H1 (cell line): ENCODE measurements at regions not wholly inside any gene's neighbourhood (a gene's known extent, or its start where the extent isn't known, plus 50 kb on each side); places are given as distances from the start of the nearest gene placed in this dataset.

Experiments used
- CTCF ChIA-PET: fragments of 300-600 bp; sonication (Branson Sonifier 250); formaldehyde crosslinking; loops from one replicate; lab custom pipeline; 2021; ENCODE audit not compliant: partially characterized antibody; lab: Charles Lee
- POLR2A ChIA-PET: fragments of 300-600 bp; sonication (Branson Sonifier 250); formaldehyde crosslinking; loops from one replicate; lab custom pipeline; 2021; ENCODE audit warnings: inconsistent platforms; ENCODE audit not compliant: partially characterized antibody; lab: Charles Lee
- DNase-seq, 2 experiments: peaks; one replicate each; pipeline versions ENCODE4 v3.0.0 to v3.0.0-alpha.2; 2010 to 2022; ENCODE audit warnings: low spot score in 2 of 2, low read depth in 1 of 2, mixed read lengths in 1 of 2
- FAIRE-seq: peaks from 2 replicates; lab custom pipeline; 2011; peaks lifted over from hg19 to GRCh38; lab: Jason Lieb, UNC
- H2AFZ ChIP-seq: 2 replicates; pipeline ENCODE4 v1.8.1; 2012; ENCODE audit warnings: low read length, inconsistent platforms
- H2AK5ac ChIP-seq: 2 replicates; pipeline ENCODE4 v1.6.1; 2013; ENCODE audit warnings: low read depth, low read length
- H2BK120ac ChIP-seq: replicated peaks from 2 replicates; pipeline ENCODE3; 2013; ENCODE audit warnings: low read depth, low read length, inconsistent platforms
- H2BK12ac ChIP-seq: 2 replicates; pipeline ENCODE4 v1.6.1; 2013; ENCODE audit warnings: low read depth, low read length
- H2BK15ac ChIP-seq: 2 replicates; pipeline ENCODE4 v1.6.1; 2013; ENCODE audit warnings: low read length
- H2BK20ac ChIP-seq: 2 replicates; pipeline ENCODE4 v1.6.1; 2013; ENCODE audit warnings: low read length
- H2BK5ac ChIP-seq: 2 replicates; pipeline ENCODE4 v1.6.1; 2013; ENCODE audit warnings: low read depth, low read length
- H3K14ac ChIP-seq: 2 replicates; pipeline ENCODE4 v1.6.1; 2013; ENCODE audit warnings: inconsistent platforms; ENCODE audit not compliant: insufficient read length
- H3K18ac ChIP-seq: 2 replicates; pipeline ENCODE4 v1.6.1; 2013; ENCODE audit warnings: low read length; ENCODE audit errors: extremely low read depth
- H3K23ac ChIP-seq: 2 replicates; pipeline ENCODE4 v1.6.1; 2013; ENCODE audit warnings: inconsistent platforms; ENCODE audit not compliant: insufficient read length
- H3K23me2 ChIP-seq: 2 replicates; pipeline ENCODE4 v1.6.1; 2013; ENCODE audit warnings: low read depth, low read length
- H3K27ac ChIP-seq: 2 replicates; pipeline ENCODE4 v1.6.1; 2011; ENCODE audit warnings: low read depth, low read length, inconsistent platforms
- H3K27me3 ChIP-seq, 4 experiments: replicated peaks in 1 of 4; 1 replicate in 1 of 4; 2 replicates in 3 of 4; pipeline versions ENCODE4 v1.6.1 to v1.8.1; 2011 to 2013; ENCODE audit warnings: low read length in 3 of 4, mild to moderate bottlenecking in 3 of 4, inconsistent platforms in 2 of 4, mixed read lengths in 2 of 4, moderate library complexity in 1 of 4; ENCODE audit not compliant: control insufficient read depth in 3 of 4, insufficient read depth in 3 of 4; ENCODE audit errors: extremely low read depth in 1 of 4
- H3K36me3 ChIP-seq, 4 experiments: 2 replicates each; pipeline versions ENCODE4 v1.6.1 to v1.8.1; 2011 to 2013; ENCODE audit warnings: mild to moderate bottlenecking in 4 of 4, low read length in 3 of 4, moderate library complexity in 2 of 4, control low read depth in 1 of 4, inconsistent platforms in 1 of 4; ENCODE audit not compliant: insufficient read depth in 4 of 4, control insufficient read depth in 2 of 4
- H3K4ac ChIP-seq: replicated peaks from 2 replicates; pipeline ENCODE3; 2013; ENCODE audit warnings: low read length, low read depth, mixed read lengths, inconsistent platforms; ENCODE audit not compliant: insufficient read length
- H3K4me1 ChIP-seq, 4 experiments: replicated peaks in 1 of 4; 1 replicate in 1 of 4; 2 replicates in 3 of 4; pipeline versions ENCODE4 v1.6.1 to v1.8.1; 2011 to 2013; ENCODE audit warnings: low read length in 3 of 4, inconsistent platforms in 2 of 4, mixed read lengths in 1 of 4; ENCODE audit not compliant: insufficient read depth in 4 of 4, control insufficient read depth in 3 of 4
- H3K4me2 ChIP-seq, 2 experiments: 2 replicates each; pipeline versions ENCODE4 v1.6.1 to v1.8.1; 2011 to 2013; ENCODE audit warnings: low read depth in 2 of 2, low read length in 2 of 2, control low read depth in 1 of 2, inconsistent platforms in 1 of 2, mild to moderate bottlenecking in 1 of 2; ENCODE audit not compliant: insufficient read depth in 1 of 2
- H3K4me3 ChIP-seq, 4 experiments: fragments of 200-600, 300-600 bp in 1 of 4; sonication (generic), shearing (Covaris generic), sonication (Bioruptor Twin) in 1 of 4; 2 replicates each; pipeline versions ENCODE4 v1.5.1 to v1.8.1; 2011 to 2016; ENCODE audit warnings: low read length in 4 of 4, low read depth in 3 of 4, control low read depth in 2 of 4, inconsistent platforms in 2 of 4, mild to moderate bottlenecking in 2 of 4, mixed read lengths in 1 of 4, moderate library complexity in 1 of 4; ENCODE audit not compliant: insufficient read depth in 2 of 4; ENCODE audit errors: extremely low read depth in 1 of 4
- H3K56ac ChIP-seq: replicated peaks from 2 replicates; pipeline ENCODE3; 2013; ENCODE audit warnings: low read depth, mild to moderate bottlenecking, mixed read lengths, low read length, inconsistent platforms; ENCODE audit not compliant: insufficient read length
- H3K79me1 ChIP-seq: 2 replicates; pipeline ENCODE4 v1.6.1; 2013; ENCODE audit warnings: low read depth, low read length, control low read depth
- H3K79me2 ChIP-seq, 2 experiments: 2 replicates each; pipeline versions ENCODE4 v1.6.1 to v1.8.1; 2012 to 2013; ENCODE audit warnings: low read length in 2 of 2, mild to moderate bottlenecking in 2 of 2, inconsistent platforms in 1 of 2; ENCODE audit not compliant: insufficient read depth in 2 of 2, control insufficient read depth in 1 of 2
- H3K9ac ChIP-seq, 4 experiments: replicated peaks in 1 of 4; 1 replicate in 1 of 4; 2 replicates in 3 of 4; pipeline versions ENCODE4 v1.6.1 to v1.8.1; 2011 to 2013; ENCODE audit warnings: low read depth in 3 of 4, low read length in 3 of 4, control low read depth in 2 of 4, mild to moderate bottlenecking in 2 of 4, moderate library complexity in 2 of 4, inconsistent platforms in 1 of 4; ENCODE audit errors: extremely low read depth in 1 of 4
- H3K9me3 ChIP-seq, 2 experiments: 2 replicates each; pipeline versions ENCODE4 v1.6.1 to v1.8.1; 2012 to 2013; ENCODE audit warnings: mild to moderate bottlenecking in 2 of 2, moderate library complexity in 2 of 2, control low read depth in 1 of 2, inconsistent platforms in 1 of 2, low read depth in 1 of 2, low read length in 1 of 2, mixed read lengths in 1 of 2; ENCODE audit not compliant: insufficient read depth in 2 of 2
- H4K20me1 ChIP-seq, 2 experiments: replicated peaks in 1 of 2; 2 replicates each; pipeline versions ENCODE3 to v1.8.1; 2011 to 2013; ENCODE audit warnings: inconsistent platforms in 2 of 2, low read length in 2 of 2, mild to moderate bottlenecking in 1 of 2; ENCODE audit not compliant: insufficient read depth in 2 of 2, control insufficient read depth in 1 of 2
- H4K5ac ChIP-seq: 2 replicates; pipeline ENCODE4 v1.6.1; 2013; ENCODE audit warnings: low read length, low read depth, mixed read lengths, inconsistent platforms; ENCODE audit not compliant: insufficient read length
- H4K8ac ChIP-seq: 2 replicates; pipeline ENCODE4 v1.8.0; 2013; ENCODE audit warnings: mild to moderate bottlenecking, moderate library complexity, low read length, inconsistent platforms; ENCODE audit not compliant: insufficient read depth; ENCODE audit errors: extremely low read depth
- H4K91ac ChIP-seq: replicated peaks from 2 replicates; pipeline ENCODE3; 2013; ENCODE audit warnings: low read length, mixed read lengths, inconsistent platforms; ENCODE audit not compliant: insufficient read length
- BACH1 ChIP-seq: IDR thresholded peaks from 2 replicates; pipeline ENCODE4 v1.6.1; 2012; ENCODE audit warnings: low read length, improper control_type of control experiment
- CBX5 ChIP-seq: fragments of 300-800, 300-1000 bp; sonication (generic); IDR thresholded peaks from 2 replicates; pipeline ENCODE4 v1.7.1; 2016; ENCODE audit warnings: antibody characterized with exemption, low read length, low read depth
- EP300 ChIP-seq, 2 experiments: IDR thresholded peaks; 1 replicate in 1 of 2; 2 replicates in 1 of 2; pipeline ENCODE4 v1.6.1; 2011 to 2012; ENCODE audit warnings: low read depth in 2 of 2, low read length in 2 of 2, mild to moderate bottlenecking in 2 of 2, borderline replicate concordance in 1 of 2, inconsistent platforms in 1 of 2, moderate library complexity in 1 of 2
- EZH2 ChIP-seq: fragments of 200-600 bp; sonication (generic); IDR thresholded peaks from 2 replicates; pipeline ENCODE4 v1.7.1; 2012; ENCODE audit warnings: low read depth, mild to moderate bottlenecking, moderate library complexity, low read length, inconsistent platforms; ENCODE audit not compliant: severe bottlenecking
- POLR2A ChIP-seq, 2 experiments: IDR thresholded peaks; 1 replicate in 1 of 2; 2 replicates in 1 of 2; pipeline ENCODE4 v1.6.1; 2011; ENCODE audit warnings: low read depth in 2 of 2, low read length in 2 of 2, mild to moderate bottlenecking in 2 of 2; ENCODE audit errors: control extremely low read depth in 1 of 2
- POU5F1 ChIP-seq: IDR thresholded peaks from 2 replicates; pipeline ENCODE4 v1.6.1; 2011; ENCODE audit warnings: low read depth, mild to moderate bottlenecking, low read length, moderate library complexity
- RAD21 ChIP-seq, 2 experiments: IDR thresholded peaks in 1 of 2; conservative IDR thresholded peaks in 1 of 2; 2 replicates each; pipeline ENCODE4 v1.6.1; 2011; ENCODE audit warnings: low read depth in 2 of 2, low read length in 2 of 2, improper control_type of control experiment in 1 of 2, inconsistent platforms in 1 of 2, mild to moderate bottlenecking in 1 of 2, moderate library complexity in 1 of 2
- RNF2 ChIP-seq: fragments of 200-900, 300-1000 bp; sonication (generic); IDR thresholded peaks from 2 replicates; pipeline ENCODE4 v1.7.1; 2016; ENCODE audit warnings: borderline replicate concordance, low read depth, mild to moderate bottlenecking, antibody characterized with exemption, low read length; ENCODE audit not compliant: poor library complexity, severe bottlenecking; ENCODE audit errors: missing control alignments
- SP2 ChIP-seq: IDR thresholded peaks from 2 replicates; pipeline ENCODE4 v1.6.1; 2012; ENCODE audit warnings: mild to moderate bottlenecking, low read length, inconsistent platforms
- USF2 ChIP-seq: IDR thresholded peaks from 2 replicates; pipeline ENCODE4 v1.6.1; 2011; ENCODE audit warnings: low read length, improper control_type of control experiment
- WGBS, 2 experiments: shearing (Covaris generic) in 1 of 2; methylation state at CpG; one replicate each; pipeline versions ENCODE4 v1.1.6 to v1.1.7; 2013 to 2015; ENCODE audit warnings: low lambda C conversion rate in 2 of 2, mixed read lengths in 2 of 2, inconsistent platforms in 1 of 2, low coverage in 1 of 2, missing lambda C conversion rate in 1 of 2; ENCODE audit not compliant: insufficient replicate concordance in 2 of 2, insufficient coverage in 1 of 2, insufficient read length in 1 of 2; ENCODE audit errors: extremely low coverage in 1 of 2, missing lambda C conversion rate in 1 of 2; 5-methylcytosine and 5-hydroxymethylcytosine counted together

GRCh38 chr15:58241872-58242271 is 103.7 kb downstream of the AQP9 start:
- FAIRE-seq = no peak

More at GRCh38 chr15:58241872-58242271, 103.7 kb downstream of the AQP9 start:
- ChIA-PET POLR2A (interaction anchor here (0.7 kb wide), 1 partner anchor 9 kb away, joined by 3 read pairs; no protein-coding TSS in a partner anchor), CTCF (interaction anchor here (0.6 to 1.7 kb wide), 6 partner anchors 8 to 521 kb away, joined by 3 to 4 read pairs (median 4); no protein-coding TSS in a partner anchor)
- peaks cover 0 to 2% (median under 1%) of the 10 kb centered on the region in 4 experiments; a peak in 1 of 7 replicates for H3K27me3 ChIP-seq
- no peak overlapping the region for H4K91ac ChIP-seq
- no peak overlapping the region for H2BK20ac ChIP-seq
- H3K56ac ChIP-seq = no peak overlapping the region
- no peak overlapping the region for H2BK5ac ChIP-seq
- DNase-seq = no peak
- H3K27ac ChIP-seq = no peak overlapping the region
- H2AK5ac ChIP-seq = no peak overlapping the region
- H4K20me1 ChIP-seq = no peaks in the 10 kb centered on the region
- H3K14ac ChIP-seq = no peak overlapping the region
- no peak overlapping the region for H3K9ac ChIP-seq
- H3K23ac ChIP-seq = no peak overlapping the region
- H3K79me2 ChIP-seq = no peaks in the 10 kb centered on the region
- WGBS, 2 experiments = 93% methylated on average over 6 of the region's 7 CpGs; no CpG with 5 or more reads in 1 of the 2 experiments
- no peaks in the 10 kb centered on the region for H3K4me1 ChIP-seq
- no peak overlapping the region for H2BK15ac ChIP-seq
- H3K18ac ChIP-seq = no peak overlapping the region
- H2AFZ ChIP-seq = no peak overlapping the region
- no peaks in the 10 kb centered on the region for H3K36me3 ChIP-seq
- no peak overlapping the region for H3K4me3 ChIP-seq
- peaks cover 4 to 12% of the 10 kb centered on the region in 2 experiments; a peak in 2 of 4 replicates for H3K9me3 ChIP-seq
- no peak overlapping the region for H3K4ac ChIP-seq
- H2BK120ac ChIP-seq = no peak overlapping the region
- H3K23me2 ChIP-seq = no peaks in the 10 kb centered on the region
- H2BK12ac ChIP-seq = no peak overlapping the region
- no peak overlapping the region for H4K5ac ChIP-seq
- no peak overlapping the region for H3K4me2 ChIP-seq
- no peaks in the 10 kb centered on the region for H3K79me1 ChIP-seq
- H4K8ac ChIP-seq = no peak overlapping the region
- no peak for TF ChIP-seq BACH1
- no peak for TF ChIP-seq POU5F1
- TF ChIP-seq RNF2 = no peak
- TF ChIP-seq EZH2 = no peak
- no peak for TF ChIP-seq USF2
- TF ChIP-seq CBX5 = no peak
- TF ChIP-seq EP300 (IDR thresholded peaks at IDR 0.05; ENCODE audit: borderline replicate concordance in 1 of 2, low read depth in 2 of 2, low read length in 2 of 2) = no peak
- TF ChIP-seq SP2 = no peak
- TF ChIP-seq POLR2A (IDR thresholded peaks at IDR 0.05; ENCODE audit: control extremely low read depth in 1 of 2, low read depth in 2 of 2, low read length in 2 of 2) = no peak
- no peak for TF ChIP-seq RAD21 (IDR thresholded peaks at IDR 0.05 in 1 of 2, conservative IDR thresholded peaks at IDR 0.05 in 1 of 2; ENCODE audit: low read depth in 2 of 2, low read length in 2 of 2)
